Stimulated activated CD4-positive, alpha-beta T cell treated with anti-CD3 and anti-CD28 coated beads, Interleukin-1b, Interleukin-23, amount 100 ng/mL, for 24 hours (primary cell): ENCODE measurements at regions not wholly inside any gene's neighbourhood (a gene's known extent, or its start where the extent isn't known, plus 50 kb on each side); places are given as distances from the start of the nearest gene placed in this dataset.
"Not testable (repeated sequence)": the region's sequence is repeated elsewhere in the genome, so short reads cannot be mapped to it uniquely, and the experiment has no call there.

Experiments
- DNase-seq, 4 experiments: peaks; one replicate each; pipeline ENCODE4 v3.0.0-alpha.2; 2020; ENCODE audit warnings: low read depth in 4 of 4, low spot score in 1 of 4

- DNase-seq: no peak
Measured at GRCh38 chr3:102034639-102035451, 185.5 kb downstream of the NFKBIZ start.

- no peak for DNase-seq
Measured at GRCh38 chr3:102036017-102036416, 186.7 kb downstream of the NFKBIZ start.

GRCh38 chr3:102036472-102036871 lies 187.2 kb downstream of the NFKBIZ start:
- DNase-seq: no peak

GRCh38 chr3:102037209-102037608 lies 187.9 kb downstream of the NFKBIZ start:
- no peak for DNase-seq

- DNase-seq: no peak
Measured at GRCh38 chr3:102037791-102038190, 188.5 kb downstream of the NFKBIZ start.

- DNase-seq: no peak
Measured at GRCh38 chr3:102038477-102039142, 189.3 kb downstream of the NFKBIZ start.

GRCh38 chr3:102040144-102040543 lies 190.8 kb downstream of the NFKBIZ start:
- not testable (repeated sequence) for DNase-seq

GRCh38 chr3:102053375-102053989 lies 204.2 kb downstream of the NFKBIZ start:
- DNase-seq: no peak

- DNase-seq: no peak
Measured at GRCh38 chr3:102054543-102055080, 205.3 kb downstream of the NFKBIZ start.

- DNase-seq: no peak
Measured at GRCh38 chr3:102057781-102058421, 208.6 kb downstream of the NFKBIZ start.

- no peak for DNase-seq
Measured at GRCh38 chr3:102059145-102059943, 210.0 kb downstream of the NFKBIZ start.

GRCh38 chr3:102060814-102061213 lies 211.5 kb downstream of the NFKBIZ start:
- no peak for DNase-seq

GRCh38 chr3:102063572-102063971 lies 214.3 kb downstream of the NFKBIZ start:
- DNase-seq: no peak

- DNase-seq: no peak
Measured at GRCh38 chr3:102066470-102066869, 217.2 kb downstream of the NFKBIZ start.

GRCh38 chr3:102068327-102068726 lies 219.0 kb downstream of the NFKBIZ start:
- no peak for DNase-seq

GRCh38 chr3:102068736-102069135 lies 219.4 kb downstream of the NFKBIZ start:
- DNase-seq: no peak

GRCh38 chr3:102069211-102069662 lies 219.9 kb downstream of the NFKBIZ start:
- no peak for DNase-seq

- DNase-seq: no peak
Measured at GRCh38 chr3:102074946-102075345, 225.6 kb downstream of the NFKBIZ start.

- no peak for DNase-seq
Measured at GRCh38 chr3:102078401-102078800, 229.1 kb downstream of the NFKBIZ start.
